AG09309 (cell line): ENCODE measurements at regions not wholly inside any gene's neighbourhood (a gene's known extent, or its start where the extent isn't known, plus 50 kb on each side); places are given as distances from the start of the nearest gene placed in this dataset.

Experiments
- DNase-seq: peaks from one replicate; pipeline ENCODE4 v3.0.0-alpha.2; 2010; ENCODE audit warnings: low read depth
- H3K4me3 ChIP-seq: 2 replicates; pipeline ENCODE4 v1.5.1; 2011; ENCODE audit warnings: mild to moderate bottlenecking, low read depth, low read length, moderate library complexity; ENCODE audit not compliant: control insufficient read depth
- CTCF ChIP-seq: IDR thresholded peaks from 2 replicates; pipeline ENCODE4 v1.5.1; 2011; ENCODE audit warnings: mild to moderate bottlenecking, low read depth, low read length, inconsistent platforms; ENCODE audit not compliant: insufficient read depth, control insufficient read depth; ENCODE audit errors: missing control alignments

- no peak overlapping the region for H3K4me3 ChIP-seq
- no peak for DNase-seq
- TF ChIP-seq CTCF = no peak
These were observed 423.4 kb upstream of the DPP6 start for GRCh38 chr7:153628825-153629224.

GRCh38 chr7:153638821-153639435 lies 413.3 kb upstream of the DPP6 start:
- no peak for DNase-seq
- no peak for TF ChIP-seq CTCF
- H3K4me3 ChIP-seq = no peak overlapping the region

DNA sequence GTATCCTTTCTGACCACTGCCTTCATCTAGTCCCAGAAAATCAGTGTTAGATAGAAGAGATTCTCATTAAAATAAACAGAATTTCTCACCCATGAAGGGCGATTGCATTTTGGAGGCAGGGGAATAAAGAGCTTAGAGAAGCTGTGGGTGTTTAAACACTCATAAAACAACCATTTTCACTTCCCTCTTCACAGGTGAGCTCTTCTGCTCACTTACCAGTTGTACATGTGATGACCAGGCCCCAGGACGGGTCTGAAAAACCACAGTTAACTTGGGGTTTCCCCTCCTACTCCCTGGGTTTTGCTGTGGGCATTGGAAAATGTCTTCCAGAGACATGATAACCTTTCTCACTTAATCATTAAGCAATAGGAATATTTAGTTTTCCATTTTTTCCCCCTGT lies 411.6 kb upstream of the DPP6 start:
- H3K4me3 ChIP-seq = no peak overlapping the region
- no peak for DNase-seq
- no peak for TF ChIP-seq CTCF

- no peak overlapping the region for H3K4me3 ChIP-seq
- DNase-seq = no peak
- TF ChIP-seq CTCF = no peak
These were observed 411.0 kb upstream of the DPP6 start for GRCh38 chr7:153641199-153641598.

DNA sequence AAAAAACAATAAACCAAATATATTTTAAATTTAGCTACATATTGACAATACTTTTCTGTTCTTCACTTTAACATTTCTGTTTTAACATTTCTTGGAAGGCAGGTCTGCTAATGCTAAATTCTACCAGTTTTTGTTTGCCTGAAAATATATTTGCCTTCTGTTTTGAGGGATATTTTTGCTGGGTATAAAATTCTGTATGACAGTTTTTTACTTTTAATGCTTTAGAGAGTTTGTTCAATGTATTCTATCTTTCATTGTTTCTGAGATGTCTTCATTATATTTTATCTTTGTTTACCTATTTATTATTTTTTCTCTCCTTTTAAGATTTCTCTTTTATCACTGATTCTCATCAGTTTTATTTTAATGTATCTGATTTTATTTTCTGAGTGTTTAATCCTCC lies 409.2 kb upstream of the DPP6 start:
- no peak overlapping the region for H3K4me3 ChIP-seq
- TF ChIP-seq CTCF = no peak
- no peak for DNase-seq

GRCh38 chr7:153657182-153657800 lies 394.9 kb upstream of the DPP6 start:
- TF ChIP-seq CTCF = no peak
- H3K4me3 ChIP-seq = no peak overlapping the region
- DNase-seq = no peak

DNA sequence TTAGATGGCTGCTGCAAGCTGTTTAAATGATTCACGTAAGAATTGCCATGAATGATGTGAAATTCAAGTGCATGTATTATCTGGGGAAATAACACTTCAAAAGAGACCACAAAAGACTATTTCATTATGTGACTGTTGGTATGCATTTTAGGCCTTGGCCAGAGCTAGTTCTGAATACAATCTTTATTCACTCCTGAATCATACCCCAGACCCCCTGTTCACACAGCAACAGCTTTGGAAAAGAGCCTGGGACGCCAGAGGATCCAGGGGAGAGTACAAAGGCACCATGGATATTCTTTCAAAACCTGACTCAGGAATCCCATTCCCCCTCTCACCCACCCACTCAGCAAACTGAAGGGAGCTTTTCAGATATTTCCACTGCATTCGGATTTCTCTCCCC lies 377.1 kb upstream of the DPP6 start:
- TF ChIP-seq CTCF = no peak
- H3K4me3 ChIP-seq = no peak overlapping the region
- no peak for DNase-seq
